HCT116 (cell line): ENCODE measurements at regions not wholly inside any gene's neighbourhood (a gene's known extent, or its start where the extent isn't known, plus 50 kb on each side); places are given as distances from the start of the nearest gene placed in this dataset.

Experiments used
- ATAC-seq: fragments of 200-7000 bp; cut with Tn5 transposase; 2 replicates; pipeline ENCODE4 v1.9.1; 2020; ENCODE audit warnings: mild to moderate bottlenecking, moderate library complexity
- BruUV-seq: library from RNA; stranded (reverse); fragments of 400-500 nt; replicated peaks from 2 replicates; lab custom pipeline; 2021; lab: Mats Ljungman, UMichigan
- CTCF ChIA-PET: fragments of 300-600 bp; sonication (Branson Sonifier 250); formaldehyde crosslinking; loops from one replicate; lab custom pipeline; 2021; ENCODE audit warnings: antibody characterized with exemption; lab: Charles Lee
- POLR2A ChIA-PET: fragments of 300-600, 350-600 bp; sonication (Branson Sonifier 250); formaldehyde crosslinking; loops from one replicate; lab custom pipeline; 2021; ENCODE audit warnings: antibody characterized with exemption; lab: Charles Lee
- RAD21 ChIA-PET, 2 experiments: fragments of 300-600 bp; sonication (Branson Sonifier 250); formaldehyde crosslinking; loops; one replicate each; lab custom pipeline; 2023; ENCODE audit warnings: low total read pairs in 2 of 2; ENCODE audit not compliant: uncharacterized antibody in 2 of 2, unreplicated experiment in 2 of 2, low non-redundant PET in 1 of 2; lab: Charles Lee
- DNase-seq: peaks from one replicate; pipeline ENCODE4 v3.0.0-alpha.2; 2010; ENCODE audit warnings: low read depth, low spot score
- H2AFZ ChIP-seq: fragments of 200-600 bp; shearing (Covaris generic), sonication (generic); 2 replicates; pipeline ENCODE4 v1.6.1; 2017; ENCODE audit warnings: low read depth, mixed run types, mixed read lengths, antibody characterized with exemption, low read length; ENCODE audit not compliant: poor library complexity, severe bottlenecking
- H3K27ac ChIP-seq: 2 replicates; pipeline ENCODE4 v1.5.1; 2012; ENCODE audit warnings: low read depth, low read length
- H3K27me3 ChIP-seq: fragments of 200-600 bp; sonication (generic); 2 replicates; pipeline ENCODE4 v1.6.1; 2016; ENCODE audit warnings: mixed run types, low read length, mixed read lengths; ENCODE audit not compliant: insufficient read depth
- H3K36me3 ChIP-seq, 2 experiments: fragments of 200-500 bp in 1 of 2; fragments of 200-600 bp in 1 of 2; sonication (Bioruptor generic) in 1 of 2; sonication (generic) in 1 of 2; 2 replicates each; pipeline versions ENCODE4 v1.5.1 to v1.6.1; 2014 to 2016; ENCODE audit warnings: low read length in 2 of 2, inconsistent platforms in 1 of 2, mixed read lengths in 1 of 2, mixed run types in 1 of 2; ENCODE audit not compliant: insufficient read depth in 2 of 2, control insufficient read depth in 1 of 2
- H3K4me1 ChIP-seq, 2 experiments: fragments of 200-600 bp in 1 of 2; sonication (generic) in 1 of 2; 2 replicates each; pipeline versions ENCODE4 v1.5.1 to v1.6.1; 2012 to 2017; ENCODE audit warnings: low read length in 2 of 2, inconsistent platforms in 1 of 2, mild to moderate bottlenecking in 1 of 2, mixed read lengths in 1 of 2, mixed run types in 1 of 2, moderate library complexity in 1 of 2; ENCODE audit not compliant: insufficient read depth in 2 of 2, control insufficient read depth in 1 of 2
- H3K4me2 ChIP-seq: fragments of 200-600 bp; sonication (generic); 2 replicates; pipeline ENCODE4 v1.6.1; 2017; ENCODE audit warnings: mixed run types, low read length, mixed read lengths
- H3K4me3 ChIP-seq, 2 experiments: fragments of 200-600 bp in 1 of 2; sonication (generic) in 1 of 2; replicated peaks in 1 of 2; 2 replicates each; pipeline ENCODE4 v1.5.1; 2011 to 2016; ENCODE audit warnings: low read length in 2 of 2, control low read depth in 1 of 2, low read depth in 1 of 2, mild to moderate bottlenecking in 1 of 2, mixed read lengths in 1 of 2, mixed run types in 1 of 2
- H3K79me2 ChIP-seq: fragments of 200-600 bp; sonication (generic); 2 replicates; pipeline ENCODE4 v1.6.1; 2017; ENCODE audit warnings: mild to moderate bottlenecking, mixed run types, low read length, moderate library complexity, mixed read lengths; ENCODE audit not compliant: insufficient read depth
- H3K9ac ChIP-seq: fragments of 200-600 bp; sonication (generic); 2 replicates; pipeline ENCODE4 v1.6.1; 2016; ENCODE audit warnings: low read length, mixed read lengths
- H3K9me2 ChIP-seq: fragments of 200-600 bp; sonication (generic), shearing (Covaris generic); 2 replicates; pipeline ENCODE4 v1.6.1; 2017; ENCODE audit warnings: mixed run types, mild to moderate bottlenecking, moderate library complexity; ENCODE audit not compliant: insufficient read depth
- H3K9me3 ChIP-seq, 2 experiments: fragments of 200-500 bp in 1 of 2; fragments of 200-600 bp in 1 of 2; sonication (Bioruptor generic) in 1 of 2; sonication (generic) in 1 of 2; 2 replicates each; pipeline ENCODE4 v1.6.1; 2014 to 2017; ENCODE audit warnings: low read length in 2 of 2, mixed read lengths in 2 of 2, inconsistent platforms in 1 of 2, low read depth in 1 of 2, mild to moderate bottlenecking in 1 of 2, mixed run types in 1 of 2, moderate library complexity in 1 of 2; ENCODE audit not compliant: control insufficient read depth in 1 of 2, insufficient read depth in 1 of 2
- H4K20me1 ChIP-seq: fragments of 200-600 bp; sonication (generic), shearing (Covaris generic); 2 replicates; pipeline ENCODE4 v1.6.1; 2017; ENCODE audit warnings: mixed run types, mild to moderate bottlenecking, moderate library complexity; ENCODE audit not compliant: insufficient read depth
- CBX3 ChIP-seq: IDR thresholded peaks from 2 replicates; pipeline ENCODE4 v1.6.1; 2012; ENCODE audit warnings: low read depth
- CEBPB ChIP-seq: IDR thresholded peaks from 2 replicates; pipeline ENCODE4 v1.6.1; 2012; ENCODE audit warnings: low read depth
- EGR1 ChIP-seq: IDR thresholded peaks from 2 replicates; pipeline ENCODE4 v1.6.1; 2012; ENCODE audit warnings: low read depth
- EZH2phosphoT487 ChIP-seq: fragments of 200-600 bp; IDR thresholded peaks from 2 replicates; pipeline ENCODE4 v1.6.1; 2018; ENCODE audit warnings: antibody characterized with exemption, borderline replicate concordance
- FOSL1 ChIP-seq: IDR thresholded peaks from 2 replicates; pipeline ENCODE4 v1.6.1; 2012; ENCODE audit warnings: low read depth
- JUND ChIP-seq: IDR thresholded peaks from 2 replicates; pipeline ENCODE4 v1.6.1; 2012
- POLR2A ChIP-seq: IDR thresholded peaks from 2 replicates; pipeline ENCODE4 v1.7.0; 2011; ENCODE audit warnings: borderline replicate concordance; ENCODE audit not compliant: insufficient read depth, insufficient read length; ENCODE audit errors: extremely low read depth
- POLR2AphosphoS5 ChIP-seq: IDR thresholded peaks from 2 replicates; pipeline ENCODE4 v1.6.1; 2011; ENCODE audit warnings: mild to moderate bottlenecking, low read depth, low read length, moderate library complexity
- RAD21 ChIP-seq: IDR thresholded peaks from 2 replicates; pipeline ENCODE4 v1.6.1; 2012; ENCODE audit warnings: low read depth, mild to moderate bottlenecking
- SIN3A ChIP-seq: IDR thresholded peaks from 2 replicates; pipeline ENCODE4 v1.6.1; 2012; ENCODE audit warnings: low read depth
- SP1 ChIP-seq: IDR thresholded peaks from 2 replicates; pipeline ENCODE4 v1.6.1; 2012; ENCODE audit warnings: low read depth
- TCF7L2 ChIP-seq: IDR thresholded peaks from 2 replicates; pipeline ENCODE4 v1.7.0; 2011; ENCODE audit warnings: borderline replicate concordance, inconsistent platforms; ENCODE audit not compliant: insufficient read depth, insufficient read length; ENCODE audit errors: extremely low read depth
- YY1 ChIP-seq: IDR thresholded peaks from 2 replicates; pipeline ENCODE4 v1.6.1; 2011; ENCODE audit warnings: low read length, low read depth, moderate library complexity, mild to moderate bottlenecking; ENCODE audit not compliant: insufficient replicate concordance; ENCODE audit errors: extremely low read depth
- intact Hi-C: fragments of 100-400 bp; cut with micrococcal nuclease; formaldehyde crosslinking; loops from 2 replicates; pipeline ENCODE4 v1.10.0; 2022
- TF ChIP-seq, protein P1 (sequence below): IDR thresholded peaks from 2 replicates; pipeline ENCODE4 v1.6.1; 2012
- TF ChIP-seq, protein P2 (sequence below): IDR thresholded peaks from 2 replicates; pipeline ENCODE4 v1.6.1; 2012
- TF ChIP-seq, protein P3 (sequence below): IDR thresholded peaks from 2 replicates; pipeline ENCODE4 v1.6.1; 2011; ENCODE audit warnings: mild to moderate bottlenecking, low read length, moderate library complexity; ENCODE audit not compliant: insufficient replicate concordance; ENCODE audit errors: extremely low read depth
- TF ChIP-seq, protein P4 (sequence below), 3 experiments: fragments of 200-600 bp in 1 of 3; sonication (generic) in 1 of 3; IDR thresholded peaks in 2 of 3; conservative IDR thresholded peaks in 1 of 3; 2 replicates each; pipeline ENCODE4 v1.5.1; 2012 to 2017; ENCODE audit warnings: low read depth in 2 of 3, low read length in 2 of 3, antibody characterized with exemption in 1 of 3, borderline replicate concordance in 1 of 3, control low read depth in 1 of 3, mild to moderate bottlenecking in 1 of 3, mixed read lengths in 1 of 3, mixed run types in 1 of 3, moderate library complexity in 1 of 3; ENCODE audit not compliant: insufficient read depth in 1 of 3
- TF ChIP-seq, protein P5 (sequence below): IDR thresholded peaks from 2 replicates; pipeline ENCODE4 v1.6.1; 2012; ENCODE audit warnings: low read depth

DNA sequence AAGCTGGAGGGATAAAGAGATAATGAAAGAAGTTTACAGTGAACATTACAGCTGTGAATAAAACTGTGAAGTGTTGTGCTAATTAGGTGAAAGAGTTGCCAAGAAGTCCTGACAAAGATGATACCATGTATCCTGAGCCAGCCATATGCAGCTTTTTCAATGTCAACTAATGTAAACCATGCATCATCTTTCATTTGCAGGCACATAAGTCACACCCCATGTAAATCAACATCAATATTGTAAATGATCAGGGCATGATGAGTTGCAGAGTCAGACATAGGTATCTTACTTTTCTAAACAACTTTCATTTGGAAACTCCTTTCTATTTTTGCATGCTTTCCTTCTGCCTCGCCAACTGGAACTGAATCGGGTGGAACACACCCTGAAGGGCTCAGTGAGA, 569.1 kb downstream of the TBC1D4 start:
- ChIA-PET CTCF (no interaction called here), RAD21 (no interaction called here), POLR2A (no interaction called here)
- DNase-seq: no peak
- no peak overlapping the region for H3K27ac ChIP-seq
- ATAC-seq: no peak
- H3K4me3 ChIP-seq: no peak overlapping the region
- no peaks in the 10 kb centered on the region for H4K20me1 ChIP-seq
- TF ChIP-seq, protein P1, sequence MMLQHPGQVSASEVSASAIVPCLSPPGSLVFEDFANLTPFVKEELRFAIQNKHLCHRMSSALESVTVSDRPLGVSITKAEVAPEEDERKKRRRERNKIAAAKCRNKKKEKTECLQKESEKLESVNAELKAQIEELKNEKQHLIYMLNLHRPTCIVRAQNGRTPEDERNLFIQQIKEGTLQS: no peak
- TF ChIP-seq JUND (no peak), TCF7L2 (no peak), CEBPB (no peak), EZH2phosphoT487 (no peak), SIN3A (no peak), SP1 (no peak), RAD21 (no peak), POLR2AphosphoS5 (no peak), CBX3 (no peak), EGR1 (no peak), FOSL1 (no peak), POLR2A (no peak), YY1 (no peak)
- TF ChIP-seq, protein P2, sequence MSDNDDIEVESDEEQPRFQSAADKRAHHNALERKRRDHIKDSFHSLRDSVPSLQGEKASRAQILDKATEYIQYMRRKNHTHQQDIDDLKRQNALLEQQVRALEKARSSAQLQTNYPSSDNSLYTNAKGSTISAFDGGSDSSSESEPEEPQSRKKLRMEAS: no peak
- TF ChIP-seq, protein P3, sequence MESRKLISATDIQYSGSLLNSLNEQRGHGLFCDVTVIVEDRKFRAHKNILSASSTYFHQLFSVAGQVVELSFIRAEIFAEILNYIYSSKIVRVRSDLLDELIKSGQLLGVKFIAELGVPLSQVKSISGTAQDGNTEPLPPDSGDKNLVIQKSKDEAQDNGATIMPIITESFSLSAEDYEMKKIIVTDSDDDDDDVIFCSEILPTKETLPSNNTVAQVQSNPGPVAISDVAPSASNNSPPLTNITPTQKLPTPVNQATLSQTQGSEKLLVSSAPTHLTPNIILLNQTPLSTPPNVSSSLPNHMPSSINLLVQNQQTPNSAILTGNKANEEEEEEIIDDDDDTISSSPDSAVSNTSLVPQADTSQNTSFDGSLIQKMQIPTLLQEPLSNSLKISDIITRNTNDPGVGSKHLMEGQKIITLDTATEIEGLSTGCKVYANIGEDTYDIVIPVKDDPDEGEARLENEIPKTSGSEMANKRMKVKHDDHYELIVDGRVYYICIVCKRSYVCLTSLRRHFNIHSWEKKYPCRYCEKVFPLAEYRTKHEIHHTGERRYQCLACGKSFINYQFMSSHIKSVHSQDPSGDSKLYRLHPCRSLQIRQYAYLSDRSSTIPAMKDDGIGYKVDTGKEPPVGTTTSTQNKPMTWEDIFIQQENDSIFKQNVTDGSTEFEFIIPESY: no peak
- TF ChIP-seq, protein P4, sequence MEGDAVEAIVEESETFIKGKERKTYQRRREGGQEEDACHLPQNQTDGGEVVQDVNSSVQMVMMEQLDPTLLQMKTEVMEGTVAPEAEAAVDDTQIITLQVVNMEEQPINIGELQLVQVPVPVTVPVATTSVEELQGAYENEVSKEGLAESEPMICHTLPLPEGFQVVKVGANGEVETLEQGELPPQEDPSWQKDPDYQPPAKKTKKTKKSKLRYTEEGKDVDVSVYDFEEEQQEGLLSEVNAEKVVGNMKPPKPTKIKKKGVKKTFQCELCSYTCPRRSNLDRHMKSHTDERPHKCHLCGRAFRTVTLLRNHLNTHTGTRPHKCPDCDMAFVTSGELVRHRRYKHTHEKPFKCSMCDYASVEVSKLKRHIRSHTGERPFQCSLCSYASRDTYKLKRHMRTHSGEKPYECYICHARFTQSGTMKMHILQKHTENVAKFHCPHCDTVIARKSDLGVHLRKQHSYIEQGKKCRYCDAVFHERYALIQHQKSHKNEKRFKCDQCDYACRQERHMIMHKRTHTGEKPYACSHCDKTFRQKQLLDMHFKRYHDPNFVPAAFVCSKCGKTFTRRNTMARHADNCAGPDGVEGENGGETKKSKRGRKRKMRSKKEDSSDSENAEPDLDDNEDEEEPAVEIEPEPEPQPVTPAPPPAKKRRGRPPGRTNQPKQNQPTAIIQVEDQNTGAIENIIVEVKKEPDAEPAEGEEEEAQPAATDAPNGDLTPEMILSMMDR (IDR thresholded peaks at IDR 0.05 in 2 of 3, conservative IDR thresholded peaks at IDR 0.05 in 1 of 3; ENCODE audit: borderline replicate concordance in 1 of 3, insufficient read depth in 1 of 3, low read depth in 2 of 3, low read length in 2 of 3): no peak
- TF ChIP-seq, protein P5, sequence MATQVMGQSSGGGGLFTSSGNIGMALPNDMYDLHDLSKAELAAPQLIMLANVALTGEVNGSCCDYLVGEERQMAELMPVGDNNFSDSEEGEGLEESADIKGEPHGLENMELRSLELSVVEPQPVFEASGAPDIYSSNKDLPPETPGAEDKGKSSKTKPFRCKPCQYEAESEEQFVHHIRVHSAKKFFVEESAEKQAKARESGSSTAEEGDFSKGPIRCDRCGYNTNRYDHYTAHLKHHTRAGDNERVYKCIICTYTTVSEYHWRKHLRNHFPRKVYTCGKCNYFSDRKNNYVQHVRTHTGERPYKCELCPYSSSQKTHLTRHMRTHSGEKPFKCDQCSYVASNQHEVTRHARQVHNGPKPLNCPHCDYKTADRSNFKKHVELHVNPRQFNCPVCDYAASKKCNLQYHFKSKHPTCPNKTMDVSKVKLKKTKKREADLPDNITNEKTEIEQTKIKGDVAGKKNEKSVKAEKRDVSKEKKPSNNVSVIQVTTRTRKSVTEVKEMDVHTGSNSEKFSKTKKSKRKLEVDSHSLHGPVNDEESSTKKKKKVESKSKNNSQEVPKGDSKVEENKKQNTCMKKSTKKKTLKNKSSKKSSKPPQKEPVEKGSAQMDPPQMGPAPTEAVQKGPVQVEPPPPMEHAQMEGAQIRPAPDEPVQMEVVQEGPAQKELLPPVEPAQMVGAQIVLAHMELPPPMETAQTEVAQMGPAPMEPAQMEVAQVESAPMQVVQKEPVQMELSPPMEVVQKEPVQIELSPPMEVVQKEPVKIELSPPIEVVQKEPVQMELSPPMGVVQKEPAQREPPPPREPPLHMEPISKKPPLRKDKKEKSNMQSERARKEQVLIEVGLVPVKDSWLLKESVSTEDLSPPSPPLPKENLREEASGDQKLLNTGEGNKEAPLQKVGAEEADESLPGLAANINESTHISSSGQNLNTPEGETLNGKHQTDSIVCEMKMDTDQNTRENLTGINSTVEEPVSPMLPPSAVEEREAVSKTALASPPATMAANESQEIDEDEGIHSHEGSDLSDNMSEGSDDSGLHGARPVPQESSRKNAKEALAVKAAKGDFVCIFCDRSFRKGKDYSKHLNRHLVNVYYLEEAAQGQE: no peak
- no peak overlapping the region for H3K9ac ChIP-seq
- intact Hi-C loops: no loop called here
- H3K9me3 ChIP-seq: no peaks in the 10 kb centered on the region
- H3K27me3 ChIP-seq: no peaks in the 10 kb centered on the region
- BruUV-seq: no TSS peak
- H3K36me3 ChIP-seq: no peaks in the 10 kb centered on the region
- no peak overlapping the region for H3K4me2 ChIP-seq
- H2AFZ ChIP-seq: no peak overlapping the region
- H3K79me2 ChIP-seq: no peaks in the 10 kb centered on the region
- H3K9me2 ChIP-seq: no peaks in the 10 kb centered on the region
- no peaks in the 10 kb centered on the region for H3K4me1 ChIP-seq
